ENCODE measurements at regions not wholly inside any gene's neighbourhood (a gene's known extent, or its start where the extent isn't known, plus 50 kb on each side); places are given as distances from the start of the nearest gene placed in this dataset.

- TF ChIP-seq CTCF (IDR thresholded peaks at IDR 0.05; ENCODE audit: low read depth, low read length): no peak
- no peak for TF ChIP-seq EZH2phosphoT487 (IDR thresholded peaks at IDR 0.05; ENCODE audit: low read depth)
Observed at GRCh38 chr16:25542306-25542705, 149.5 kb upstream of the HS3ST4 start.
